ENCODE measurements at regions not wholly inside any gene's neighbourhood (a gene's known extent, or its start where the extent isn't known, plus 50 kb on each side); places are given as distances from the start of the nearest gene placed in this dataset.
"Not testable (repeated sequence)": the region's sequence is repeated elsewhere in the genome, so short reads cannot be mapped to it uniquely, and the experiment has no call there.

- no peaks in the 10 kb centered on the region for H3K27me3 Mint-ChIP-seq (ENCODE audit: low read depth)
- no peaks in the 10 kb centered on the region for H3K36me3 Mint-ChIP-seq (ENCODE audit: low read depth)
- H3K27ac Mint-ChIP-seq, result no peak overlapping the region
- H3K4me1 Mint-ChIP-seq, result no peaks in the 10 kb centered on the region
- H3K4me3 Mint-ChIP-seq, result no peak overlapping the region
- peaks cover under 1% of the 10 kb centered on the region for H3K9me3 Mint-ChIP-seq
- TF ChIP-seq, protein P1, sequence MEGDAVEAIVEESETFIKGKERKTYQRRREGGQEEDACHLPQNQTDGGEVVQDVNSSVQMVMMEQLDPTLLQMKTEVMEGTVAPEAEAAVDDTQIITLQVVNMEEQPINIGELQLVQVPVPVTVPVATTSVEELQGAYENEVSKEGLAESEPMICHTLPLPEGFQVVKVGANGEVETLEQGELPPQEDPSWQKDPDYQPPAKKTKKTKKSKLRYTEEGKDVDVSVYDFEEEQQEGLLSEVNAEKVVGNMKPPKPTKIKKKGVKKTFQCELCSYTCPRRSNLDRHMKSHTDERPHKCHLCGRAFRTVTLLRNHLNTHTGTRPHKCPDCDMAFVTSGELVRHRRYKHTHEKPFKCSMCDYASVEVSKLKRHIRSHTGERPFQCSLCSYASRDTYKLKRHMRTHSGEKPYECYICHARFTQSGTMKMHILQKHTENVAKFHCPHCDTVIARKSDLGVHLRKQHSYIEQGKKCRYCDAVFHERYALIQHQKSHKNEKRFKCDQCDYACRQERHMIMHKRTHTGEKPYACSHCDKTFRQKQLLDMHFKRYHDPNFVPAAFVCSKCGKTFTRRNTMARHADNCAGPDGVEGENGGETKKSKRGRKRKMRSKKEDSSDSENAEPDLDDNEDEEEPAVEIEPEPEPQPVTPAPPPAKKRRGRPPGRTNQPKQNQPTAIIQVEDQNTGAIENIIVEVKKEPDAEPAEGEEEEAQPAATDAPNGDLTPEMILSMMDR (IDR thresholded peaks at IDR 0.05; ENCODE audit: unreplicated experiment in 3 of 3), result no peak
Observed at GRCh38 chr1:68770817-68771216, 273.9 kb upstream of the DEPDC1 start.

DNA sequence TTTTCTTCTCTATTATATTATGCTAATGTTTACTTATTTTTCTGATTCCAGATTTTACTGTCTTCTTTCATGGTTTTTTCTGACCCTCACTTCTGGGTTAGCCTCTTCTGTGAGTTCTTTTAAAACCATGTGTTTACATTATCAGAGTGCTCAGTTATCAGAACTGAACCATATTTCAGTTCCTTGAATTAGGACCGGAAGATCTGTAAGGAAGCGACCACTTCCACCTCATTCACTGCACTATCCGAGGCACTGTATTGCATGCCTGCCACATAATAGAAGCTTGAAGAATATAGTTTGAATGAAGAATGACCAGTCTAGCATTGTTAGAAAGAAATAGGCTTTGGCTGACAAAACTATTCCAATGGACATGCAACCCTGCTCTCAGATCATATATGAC, 281.0 kb upstream of the DEPDC1 start:
- H3K27ac Mint-ChIP-seq, result no peak overlapping the region
- H3K36me3 Mint-ChIP-seq (ENCODE audit: low read depth), result no peaks in the 10 kb centered on the region
- H3K9me3 Mint-ChIP-seq, result peaks cover 9% of the 10 kb centered on the region
- no peak overlapping the region for H3K4me3 Mint-ChIP-seq
- H3K27me3 Mint-ChIP-seq (ENCODE audit: low read depth), result no peaks in the 10 kb centered on the region
- H3K4me1 Mint-ChIP-seq, result no peaks in the 10 kb centered on the region
- TF ChIP-seq, protein P1 (IDR thresholded peaks at IDR 0.05; ENCODE audit: unreplicated experiment in 3 of 3), result no peak

DNA sequence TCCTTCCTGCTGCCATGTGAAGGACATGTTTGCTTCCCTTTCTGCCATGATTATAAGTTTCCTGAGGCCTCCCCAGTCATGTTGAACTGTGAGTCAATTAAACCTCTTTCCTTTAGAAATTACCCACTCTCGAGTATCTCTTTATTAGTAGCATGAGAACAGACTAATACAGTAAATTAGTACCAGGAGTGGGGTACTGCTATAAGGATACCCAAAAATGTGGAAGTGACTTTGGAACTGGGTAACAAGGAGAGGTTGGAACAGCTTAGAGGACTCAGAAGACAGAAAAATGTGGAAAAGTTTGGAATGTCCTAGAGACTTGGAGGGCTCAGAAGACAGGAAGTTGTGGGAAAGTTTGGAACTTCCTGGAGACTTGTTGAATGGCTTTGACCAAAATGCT, 283.0 kb upstream of the DEPDC1 start:
- not testable (repeated sequence) for H3K4me1 Mint-ChIP-seq; H3K27ac Mint-ChIP-seq; H3K36me3 Mint-ChIP-seq (ENCODE audit: low read depth); H3K27me3 Mint-ChIP-seq (ENCODE audit: low read depth); H3K4me3 Mint-ChIP-seq
- H3K9me3 Mint-ChIP-seq, result peaks cover 13% of the 10 kb centered on the region

DNA sequence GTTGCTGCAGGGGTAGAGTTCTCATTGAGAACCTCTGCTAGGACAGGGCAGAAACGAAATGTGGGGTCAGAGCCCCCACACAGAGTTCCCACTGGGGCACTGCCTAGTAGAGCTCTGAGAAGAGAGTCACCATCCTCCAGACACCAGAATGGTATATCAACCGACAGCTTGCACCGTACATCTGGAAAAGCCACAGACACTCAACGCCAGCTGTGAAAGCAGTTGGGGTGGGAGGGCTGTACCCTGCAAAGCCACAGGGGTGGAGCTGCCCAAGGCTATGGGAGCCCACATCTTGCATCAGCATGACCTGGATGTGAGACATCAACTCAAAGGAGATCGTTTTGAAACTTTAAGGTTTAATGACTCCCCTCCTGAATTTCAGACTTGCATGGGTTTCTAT, 284.0 kb upstream of the DEPDC1 start:
- TF ChIP-seq, protein P1 (IDR thresholded peaks at IDR 0.05; ENCODE audit: unreplicated experiment in 3 of 3), result no peak
- H3K4me3 Mint-ChIP-seq, result no peak overlapping the region
- H3K9me3 Mint-ChIP-seq, result peaks cover 13% of the 10 kb centered on the region
- H3K36me3 Mint-ChIP-seq (ENCODE audit: low read depth), result no peaks in the 10 kb centered on the region
- H3K4me1 Mint-ChIP-seq, result no peaks in the 10 kb centered on the region
- H3K27ac Mint-ChIP-seq, result no peak overlapping the region
- H3K27me3 Mint-ChIP-seq (ENCODE audit: low read depth), result no peaks in the 10 kb centered on the region

- H3K4me3 Mint-ChIP-seq, result no peak overlapping the region
- TF ChIP-seq, protein P1 (IDR thresholded peaks at IDR 0.05; ENCODE audit: unreplicated experiment in 3 of 3), result peak; percentile 14 to 26 (median 26)
Observed at GRCh38 chr1:68782890-68783289, 286.0 kb upstream of the DEPDC1 start.

DNA sequence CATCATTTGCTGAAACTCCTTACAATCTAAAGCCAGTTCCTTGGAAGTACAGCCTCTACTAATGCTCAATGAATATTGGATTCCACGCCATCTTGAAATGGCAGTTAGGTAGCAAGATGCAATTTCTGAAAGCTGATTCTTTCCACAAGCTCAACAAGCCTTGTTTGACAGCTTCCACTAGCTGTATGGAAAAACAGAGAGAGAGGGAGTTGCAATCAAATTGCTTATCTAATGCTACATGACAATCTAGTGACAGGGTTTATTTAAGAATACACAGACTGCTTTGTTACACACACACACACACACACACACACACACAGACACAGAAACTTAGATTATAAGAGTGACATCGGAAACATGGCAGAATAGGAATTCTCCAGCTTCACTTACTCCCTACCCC, 288.4 kb upstream of the DEPDC1 start:
- Mint-ChIP-seq H3K27me3 (ENCODE audit: low read depth) (no peaks in the 10 kb centered on the region), H3K36me3 (ENCODE audit: low read depth) (no peaks in the 10 kb centered on the region), H3K9me3 (peaks cover 6% of the 10 kb centered on the region), H3K4me1 (no peaks in the 10 kb centered on the region), H3K27ac (no peak overlapping the region), H3K4me3 (no peak overlapping the region)
- TF ChIP-seq, protein P1 (IDR thresholded peaks at IDR 0.05; ENCODE audit: unreplicated experiment in 3 of 3), result no peak

More at GRCh38 chr1:68782890-68783289, 286.0 kb upstream of the DEPDC1 start:
- no peak overlapping the region for H3K27ac Mint-ChIP-seq
- H3K27me3 Mint-ChIP-seq (ENCODE audit: low read depth), result no peaks in the 10 kb centered on the region
- H3K9me3 Mint-ChIP-seq, result peaks cover 13% of the 10 kb centered on the region
- H3K4me1 Mint-ChIP-seq, result no peaks in the 10 kb centered on the region
- H3K36me3 Mint-ChIP-seq (ENCODE audit: low read depth), result no peaks in the 10 kb centered on the region

Data from nephron (organoid).